K562 (cell line): ENCODE measurements at regions not wholly inside any gene's neighbourhood (a gene's known extent, or its start where the extent isn't known, plus 50 kb on each side); places are given as distances from the start of the nearest gene placed in this dataset.

ENCODE experiments used
- MEF2D ChIP-seq: conservative IDR thresholded peaks from 2 replicates; pipeline ENCODE4 v1.6.1; 2016; ENCODE audit warnings: low read depth, missing genetic modification characterization, missing compliant biosample characterization
- TF ChIP-seq, protein P1 (sequence below): fragments of 450-650 bp; IDR thresholded peaks from 2 replicates; pipeline ENCODE4 v1.6.1; 2016; ENCODE audit warnings: mild to moderate bottlenecking, moderate library complexity

DNA sequence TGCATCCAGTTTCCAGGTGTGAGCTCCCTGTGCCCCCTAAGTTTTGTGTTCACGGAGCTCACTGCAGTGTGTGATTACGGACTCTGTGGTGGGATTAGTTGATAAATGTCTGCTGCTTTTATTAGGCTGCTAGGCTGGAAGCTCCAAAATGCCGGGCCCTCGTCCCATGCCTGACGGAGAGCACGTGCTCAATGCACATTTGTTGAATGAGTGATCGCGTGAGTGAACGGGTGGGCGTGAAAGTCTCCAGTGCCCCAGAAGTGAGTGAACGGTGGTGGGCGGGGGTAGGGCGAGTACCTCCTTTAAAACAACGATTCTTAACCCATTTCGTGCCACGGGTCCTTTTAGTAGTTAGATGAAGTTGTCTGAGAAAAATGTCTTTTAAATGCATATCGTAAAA is 175.5 kb downstream of the AACS start (continued):
- TF ChIP-seq, protein P1, sequence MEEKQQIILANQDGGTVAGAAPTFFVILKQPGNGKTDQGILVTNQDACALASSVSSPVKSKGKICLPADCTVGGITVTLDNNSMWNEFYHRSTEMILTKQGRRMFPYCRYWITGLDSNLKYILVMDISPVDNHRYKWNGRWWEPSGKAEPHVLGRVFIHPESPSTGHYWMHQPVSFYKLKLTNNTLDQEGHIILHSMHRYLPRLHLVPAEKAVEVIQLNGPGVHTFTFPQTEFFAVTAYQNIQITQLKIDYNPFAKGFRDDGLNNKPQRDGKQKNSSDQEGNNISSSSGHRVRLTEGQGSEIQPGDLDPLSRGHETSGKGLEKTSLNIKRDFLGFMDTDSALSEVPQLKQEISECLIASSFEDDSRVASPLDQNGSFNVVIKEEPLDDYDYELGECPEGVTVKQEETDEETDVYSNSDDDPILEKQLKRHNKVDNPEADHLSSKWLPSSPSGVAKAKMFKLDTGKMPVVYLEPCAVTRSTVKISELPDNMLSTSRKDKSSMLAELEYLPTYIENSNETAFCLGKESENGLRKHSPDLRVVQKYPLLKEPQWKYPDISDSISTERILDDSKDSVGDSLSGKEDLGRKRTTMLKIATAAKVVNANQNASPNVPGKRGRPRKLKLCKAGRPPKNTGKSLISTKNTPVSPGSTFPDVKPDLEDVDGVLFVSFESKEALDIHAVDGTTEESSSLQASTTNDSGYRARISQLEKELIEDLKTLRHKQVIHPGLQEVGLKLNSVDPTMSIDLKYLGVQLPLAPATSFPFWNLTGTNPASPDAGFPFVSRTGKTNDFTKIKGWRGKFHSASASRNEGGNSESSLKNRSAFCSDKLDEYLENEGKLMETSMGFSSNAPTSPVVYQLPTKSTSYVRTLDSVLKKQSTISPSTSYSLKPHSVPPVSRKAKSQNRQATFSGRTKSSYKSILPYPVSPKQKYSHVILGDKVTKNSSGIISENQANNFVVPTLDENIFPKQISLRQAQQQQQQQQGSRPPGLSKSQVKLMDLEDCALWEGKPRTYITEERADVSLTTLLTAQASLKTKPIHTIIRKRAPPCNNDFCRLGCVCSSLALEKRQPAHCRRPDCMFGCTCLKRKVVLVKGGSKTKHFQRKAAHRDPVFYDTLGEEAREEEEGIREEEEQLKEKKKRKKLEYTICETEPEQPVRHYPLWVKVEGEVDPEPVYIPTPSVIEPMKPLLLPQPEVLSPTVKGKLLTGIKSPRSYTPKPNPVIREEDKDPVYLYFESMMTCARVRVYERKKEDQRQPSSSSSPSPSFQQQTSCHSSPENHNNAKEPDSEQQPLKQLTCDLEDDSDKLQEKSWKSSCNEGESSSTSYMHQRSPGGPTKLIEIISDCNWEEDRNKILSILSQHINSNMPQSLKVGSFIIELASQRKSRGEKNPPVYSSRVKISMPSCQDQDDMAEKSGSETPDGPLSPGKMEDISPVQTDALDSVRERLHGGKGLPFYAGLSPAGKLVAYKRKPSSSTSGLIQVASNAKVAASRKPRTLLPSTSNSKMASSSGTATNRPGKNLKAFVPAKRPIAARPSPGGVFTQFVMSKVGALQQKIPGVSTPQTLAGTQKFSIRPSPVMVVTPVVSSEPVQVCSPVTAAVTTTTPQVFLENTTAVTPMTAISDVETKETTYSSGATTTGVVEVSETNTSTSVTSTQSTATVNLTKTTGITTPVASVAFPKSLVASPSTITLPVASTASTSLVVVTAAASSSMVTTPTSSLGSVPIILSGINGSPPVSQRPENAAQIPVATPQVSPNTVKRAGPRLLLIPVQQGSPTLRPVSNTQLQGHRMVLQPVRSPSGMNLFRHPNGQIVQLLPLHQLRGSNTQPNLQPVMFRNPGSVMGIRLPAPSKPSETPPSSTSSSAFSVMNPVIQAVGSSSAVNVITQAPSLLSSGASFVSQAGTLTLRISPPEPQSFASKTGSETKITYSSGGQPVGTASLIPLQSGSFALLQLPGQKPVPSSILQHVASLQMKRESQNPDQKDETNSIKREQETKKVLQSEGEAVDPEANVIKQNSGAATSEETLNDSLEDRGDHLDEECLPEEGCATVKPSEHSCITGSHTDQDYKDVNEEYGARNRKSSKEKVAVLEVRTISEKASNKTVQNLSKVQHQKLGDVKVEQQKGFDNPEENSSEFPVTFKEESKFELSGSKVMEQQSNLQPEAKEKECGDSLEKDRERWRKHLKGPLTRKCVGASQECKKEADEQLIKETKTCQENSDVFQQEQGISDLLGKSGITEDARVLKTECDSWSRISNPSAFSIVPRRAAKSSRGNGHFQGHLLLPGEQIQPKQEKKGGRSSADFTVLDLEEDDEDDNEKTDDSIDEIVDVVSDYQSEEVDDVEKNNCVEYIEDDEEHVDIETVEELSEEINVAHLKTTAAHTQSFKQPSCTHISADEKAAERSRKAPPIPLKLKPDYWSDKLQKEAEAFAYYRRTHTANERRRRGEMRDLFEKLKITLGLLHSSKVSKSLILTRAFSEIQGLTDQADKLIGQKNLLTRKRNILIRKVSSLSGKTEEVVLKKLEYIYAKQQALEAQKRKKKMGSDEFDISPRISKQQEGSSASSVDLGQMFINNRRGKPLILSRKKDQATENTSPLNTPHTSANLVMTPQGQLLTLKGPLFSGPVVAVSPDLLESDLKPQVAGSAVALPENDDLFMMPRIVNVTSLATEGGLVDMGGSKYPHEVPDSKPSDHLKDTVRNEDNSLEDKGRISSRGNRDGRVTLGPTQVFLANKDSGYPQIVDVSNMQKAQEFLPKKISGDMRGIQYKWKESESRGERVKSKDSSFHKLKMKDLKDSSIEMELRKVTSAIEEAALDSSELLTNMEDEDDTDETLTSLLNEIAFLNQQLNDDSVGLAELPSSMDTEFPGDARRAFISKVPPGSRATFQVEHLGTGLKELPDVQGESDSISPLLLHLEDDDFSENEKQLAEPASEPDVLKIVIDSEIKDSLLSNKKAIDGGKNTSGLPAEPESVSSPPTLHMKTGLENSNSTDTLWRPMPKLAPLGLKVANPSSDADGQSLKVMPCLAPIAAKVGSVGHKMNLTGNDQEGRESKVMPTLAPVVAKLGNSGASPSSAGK = peak; percentile 26; the same call in 1 of the 2 replicates
- TF ChIP-seq MEF2D (tag) = no peak
- TF ChIP-seq, all 486 proteins: peak for 3
